ENCODE measurements at regions not wholly inside any gene's neighbourhood (a gene's known extent, or its start where the extent isn't known, plus 50 kb on each side); places are given as distances from the start of the nearest gene placed in this dataset.

DNA sequence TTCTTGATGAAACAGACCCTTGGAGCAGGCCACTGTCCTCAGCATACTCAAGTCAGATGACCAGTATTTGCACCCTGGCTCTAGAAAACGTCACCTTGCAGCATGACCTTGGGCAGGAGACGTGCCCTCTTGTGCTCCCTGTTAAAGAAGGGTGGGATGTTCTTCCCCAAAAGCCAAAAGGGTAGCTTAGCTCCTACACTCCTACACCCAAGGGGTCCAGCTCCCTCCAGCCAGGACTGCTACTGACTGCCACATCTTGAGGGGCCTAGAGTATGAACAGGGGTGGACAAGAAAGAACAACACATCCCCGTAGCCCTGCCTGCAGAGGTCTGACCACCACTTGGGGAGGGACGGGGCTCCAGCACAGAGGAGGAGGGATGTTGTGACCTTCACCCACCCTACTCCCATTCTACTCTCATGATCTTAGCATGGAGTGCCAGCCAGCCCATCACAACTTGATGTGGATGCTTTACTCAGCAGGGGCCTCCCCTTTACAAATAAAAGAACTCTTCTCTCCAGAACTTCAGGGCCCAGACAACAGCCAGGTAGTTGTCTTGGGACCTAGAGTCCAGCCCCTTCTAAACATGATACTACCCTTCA, 165.3 kb upstream of the ZMIZ1 start:
- DNase-seq = no peak

DNA sequence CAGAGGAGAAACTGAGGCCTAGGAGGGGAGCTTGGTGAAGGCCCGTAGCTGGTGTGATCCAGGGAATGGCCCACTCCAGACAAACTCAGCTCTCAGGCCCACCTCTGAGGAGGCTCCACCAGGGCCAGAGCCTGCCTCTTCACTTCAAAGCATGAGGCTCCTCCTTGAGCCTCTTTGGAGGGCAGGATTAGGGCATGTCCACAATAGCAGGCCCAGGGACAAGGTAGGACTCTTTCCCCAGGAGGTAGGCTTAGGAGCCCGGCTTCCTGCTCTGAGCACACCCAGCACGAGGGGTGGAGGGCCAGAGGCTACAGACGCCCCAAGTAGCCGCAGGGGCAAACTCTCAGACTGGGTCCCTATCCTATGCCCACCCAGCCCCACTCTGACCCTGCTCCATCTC, 164.6 kb upstream of the ZMIZ1 start:
- no peak for DNase-seq

DNA sequence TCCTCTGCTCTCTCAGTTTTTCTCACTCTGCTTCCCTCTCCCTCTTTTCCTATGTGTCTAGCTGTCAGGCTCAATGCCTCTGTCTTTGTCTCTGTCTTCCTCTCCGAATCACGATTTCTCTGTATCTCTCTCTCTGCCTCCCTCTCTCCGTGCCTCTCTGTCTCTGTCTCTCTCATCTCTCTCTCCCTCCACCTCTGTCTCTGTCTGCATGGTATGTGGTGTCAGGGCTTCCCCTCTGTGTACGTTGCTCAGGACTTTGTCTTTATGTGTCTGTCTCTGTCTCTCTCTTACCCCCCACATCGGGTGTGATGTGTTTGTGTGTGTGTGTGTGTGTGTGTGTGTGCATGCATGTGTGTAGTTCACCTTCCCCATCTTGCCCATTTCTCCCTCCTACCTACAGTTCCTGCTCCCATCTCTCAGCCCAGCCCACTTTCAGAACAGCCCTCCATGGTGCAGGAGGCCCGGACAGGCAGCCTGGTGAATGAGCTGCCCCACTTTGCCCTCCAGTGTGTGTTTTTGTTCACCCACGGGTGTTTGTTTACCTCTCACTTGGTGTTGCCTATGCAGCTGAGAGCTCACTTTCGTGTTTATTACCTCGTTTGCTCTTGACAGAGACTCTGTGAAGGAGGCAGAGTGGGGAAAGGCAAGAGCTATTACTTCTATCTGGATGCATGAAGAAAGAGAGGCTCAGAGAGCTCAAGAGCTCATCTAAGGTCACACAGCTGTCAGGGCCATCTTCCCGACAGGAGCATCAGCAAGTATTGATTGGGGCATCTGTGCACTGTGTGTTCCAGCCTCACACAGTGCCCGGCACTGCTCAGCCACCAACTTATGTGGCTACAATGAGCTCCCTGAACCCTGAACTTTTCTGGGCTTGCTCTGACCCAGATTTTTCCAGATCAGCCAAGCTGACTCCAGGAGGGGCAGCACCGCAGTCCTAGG, 163.5 kb upstream of the ZMIZ1 start:
- no peak for DNase-seq

DNA sequence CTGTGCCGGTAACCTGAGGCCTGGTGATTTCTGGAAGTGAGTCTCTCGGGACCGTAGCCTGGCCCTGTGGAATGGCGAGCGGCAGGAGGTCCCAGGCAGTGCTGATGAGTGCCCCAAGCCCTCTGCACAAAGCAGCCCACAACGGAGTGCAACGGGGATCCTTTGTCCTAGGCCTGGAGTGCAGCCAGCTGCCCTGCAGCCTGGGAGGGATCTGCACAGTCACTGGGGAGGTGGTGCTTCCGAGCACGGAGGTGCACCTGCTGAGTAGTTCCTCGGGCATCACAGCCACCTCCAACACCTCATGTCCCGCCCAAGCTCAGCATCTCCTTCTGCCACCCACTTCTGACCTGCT, 162.8 kb upstream of the ZMIZ1 start:
- DNase-seq = no peak

DNA sequence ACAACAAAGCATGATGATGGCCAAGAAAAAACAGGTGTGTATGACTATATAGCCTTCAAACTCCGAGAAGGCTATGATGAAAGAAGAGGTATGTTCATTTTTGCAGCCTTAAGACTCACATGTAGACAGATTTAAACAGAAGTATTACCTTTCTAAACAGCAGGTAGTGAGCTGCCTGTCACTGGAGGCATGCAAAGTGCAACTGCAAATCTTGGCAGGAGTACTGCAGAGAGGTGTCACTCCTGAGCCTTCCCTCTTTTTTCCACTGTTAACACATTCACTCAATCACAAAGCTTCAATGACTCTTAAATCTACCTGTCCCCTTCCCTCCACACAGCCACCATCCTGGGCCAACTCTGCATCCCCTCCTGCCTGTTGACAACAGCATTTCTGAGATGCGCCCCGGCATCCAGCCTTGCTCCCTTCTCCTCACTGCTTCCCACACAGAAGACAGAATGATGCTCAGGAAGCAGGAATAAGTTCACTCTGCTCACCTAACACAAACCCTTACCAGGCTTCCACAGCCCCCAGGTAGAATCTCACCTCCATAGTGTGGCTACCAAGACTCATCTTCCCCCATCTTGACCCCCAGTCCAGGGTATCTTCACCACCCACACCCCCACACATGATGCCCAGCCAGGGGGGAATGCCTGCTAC, 161.9 kb upstream of the ZMIZ1 start:
- DNase-seq = no peak

DNA sequence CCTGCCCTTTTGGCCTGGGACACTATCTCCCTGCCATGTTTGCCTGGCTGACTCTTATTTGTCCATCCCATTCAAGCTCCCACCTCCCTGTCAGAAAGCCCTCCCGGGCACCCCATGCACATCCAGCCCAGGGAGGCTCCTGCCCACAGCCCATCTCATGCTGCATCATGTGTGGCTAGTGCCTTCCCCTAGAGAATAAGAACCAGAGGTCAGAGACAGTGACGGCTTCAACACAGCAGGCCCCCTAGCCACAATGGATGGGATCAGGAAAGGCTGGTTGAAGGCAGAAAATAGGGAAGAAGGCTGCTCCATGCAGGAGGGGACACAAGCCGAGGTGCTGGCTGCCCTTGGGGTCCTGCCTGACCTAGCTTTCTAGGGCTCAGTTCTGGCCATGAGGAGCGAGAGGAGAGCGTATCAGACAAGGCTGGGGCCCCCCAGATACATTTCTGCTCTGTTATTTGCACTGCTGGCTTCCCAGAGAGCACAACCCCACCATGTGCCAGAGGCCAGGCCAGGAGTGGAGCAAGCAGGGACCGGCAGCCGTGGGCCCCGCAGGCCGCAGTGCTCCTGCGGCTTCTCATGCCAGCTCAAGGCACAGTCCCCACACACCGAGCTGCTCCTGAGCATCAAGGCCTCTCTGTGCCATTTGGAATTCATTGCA, 161.1 kb upstream of the ZMIZ1 start:
- no peak for DNase-seq

DNA sequence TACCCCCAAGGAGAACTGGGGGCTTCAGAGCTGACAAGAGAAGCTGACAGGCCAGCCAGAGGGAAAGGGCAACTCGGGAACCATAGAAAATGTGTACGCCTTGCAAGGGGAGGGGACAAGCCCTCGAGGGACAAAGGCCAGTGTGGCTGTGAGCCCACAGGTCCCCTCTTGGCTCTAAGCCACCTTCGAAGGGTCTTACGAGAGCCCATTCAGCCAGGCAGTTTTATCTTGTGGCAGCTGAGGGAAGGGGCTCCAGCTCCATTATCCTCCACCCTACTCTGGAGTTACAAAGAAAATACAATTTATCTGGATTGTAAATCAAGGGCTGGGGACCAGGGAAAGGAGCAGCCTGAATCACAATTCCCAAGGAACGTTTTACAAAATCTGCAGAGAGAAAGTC, 159.5 kb upstream of the ZMIZ1 start:
- DNase-seq = no peak

DNA sequence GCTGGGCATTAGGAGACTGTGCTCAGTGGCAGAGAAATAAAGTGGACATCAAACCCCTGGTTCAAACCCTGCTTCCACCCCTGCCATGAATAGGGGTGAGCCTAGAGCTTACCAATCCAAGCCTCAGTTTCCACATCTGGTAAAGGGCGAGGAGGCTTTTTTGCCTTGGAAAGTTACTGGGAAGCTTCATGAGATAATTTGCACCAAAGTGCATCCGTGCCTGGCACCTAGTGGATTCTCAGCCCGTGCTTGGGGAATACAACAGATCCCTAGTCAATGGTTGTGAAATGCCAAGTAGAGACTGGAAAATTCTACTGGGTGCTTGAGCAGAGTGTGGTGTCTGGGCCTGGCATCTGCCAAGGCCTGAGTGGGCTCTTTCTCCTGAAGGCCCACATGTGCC, 158.7 kb upstream of the ZMIZ1 start:
- DNase-seq = no peak

DNA sequence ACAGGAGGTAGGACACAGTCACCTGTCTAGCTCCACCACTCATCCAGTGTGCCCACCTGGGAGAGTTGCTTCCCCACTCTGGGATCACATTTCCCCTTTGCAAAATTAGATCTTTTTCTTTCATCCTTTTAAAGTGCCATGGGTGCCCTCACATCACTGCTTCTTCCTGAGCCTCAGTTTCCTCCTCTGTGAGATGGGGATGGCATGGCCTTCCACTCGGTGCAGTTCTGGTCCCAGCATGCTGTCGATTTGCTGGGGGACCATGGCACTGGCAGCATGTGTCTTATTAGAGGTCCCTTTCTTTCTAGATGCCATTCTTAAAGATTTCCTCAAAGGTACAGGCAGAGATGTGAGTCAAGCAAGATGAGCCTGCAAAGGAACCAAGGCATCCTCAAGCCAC, 158.3 kb upstream of the ZMIZ1 start:
- no peak for DNase-seq

DNA sequence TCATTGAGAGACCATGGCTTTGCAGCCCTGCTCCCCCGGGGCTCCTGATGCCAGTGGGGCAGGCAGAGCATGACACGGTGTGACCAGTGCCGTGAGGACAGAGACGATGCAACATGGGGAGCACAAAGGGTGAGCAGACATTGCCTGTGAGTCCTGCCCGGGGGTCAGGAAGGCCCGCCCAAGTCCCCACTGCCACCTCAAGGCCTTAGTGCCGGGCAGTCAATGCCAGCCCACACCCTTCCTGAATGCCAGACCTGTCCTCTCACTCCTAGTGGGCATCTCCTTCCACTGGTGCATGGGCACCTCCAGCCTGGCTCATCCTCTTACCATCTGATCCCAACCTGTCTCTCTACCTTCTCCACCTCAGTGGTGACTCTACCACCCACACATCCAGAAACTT, 157.9 kb upstream of the ZMIZ1 start:
- DNase-seq = no peak

DNA sequence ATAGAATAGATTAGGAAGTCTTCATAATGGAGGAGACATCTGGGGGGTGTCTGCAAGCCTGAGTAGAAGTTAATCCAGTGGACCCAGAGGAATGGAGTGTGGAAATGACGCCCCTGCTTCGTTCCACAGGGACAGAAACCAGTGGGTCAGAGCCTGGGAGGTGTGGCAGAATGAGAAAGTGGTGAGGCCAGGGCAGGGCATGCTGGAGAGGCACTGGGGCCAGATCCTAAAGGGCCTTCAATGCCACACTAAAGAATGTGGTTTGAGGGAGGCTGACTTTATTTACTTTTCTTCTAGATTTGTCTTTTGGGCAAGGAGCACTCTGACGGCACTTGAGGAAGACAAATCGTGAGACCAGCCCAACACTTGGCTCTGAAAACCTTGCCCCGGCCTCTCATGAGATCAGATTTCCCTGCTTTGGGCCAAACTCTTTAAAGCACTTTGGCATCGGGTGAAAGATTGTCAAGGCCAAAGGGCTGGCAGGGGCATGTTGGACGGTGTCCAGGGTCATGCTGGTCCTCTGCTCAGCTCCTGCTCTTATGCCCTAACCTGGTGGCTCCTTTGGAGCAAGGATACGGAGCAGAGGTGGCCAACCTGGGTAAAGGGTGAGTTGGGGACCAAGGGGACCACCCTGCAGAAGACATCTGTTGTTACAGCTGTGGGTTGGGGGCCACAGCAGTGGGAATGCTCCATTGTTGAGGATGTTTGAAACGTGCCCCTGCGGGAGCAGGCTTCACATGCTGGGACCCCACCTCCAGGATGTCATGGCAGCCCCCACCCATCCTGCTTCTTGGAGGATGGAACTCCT, 157.0 kb upstream of the ZMIZ1 start:
- no peak for DNase-seq

DNA sequence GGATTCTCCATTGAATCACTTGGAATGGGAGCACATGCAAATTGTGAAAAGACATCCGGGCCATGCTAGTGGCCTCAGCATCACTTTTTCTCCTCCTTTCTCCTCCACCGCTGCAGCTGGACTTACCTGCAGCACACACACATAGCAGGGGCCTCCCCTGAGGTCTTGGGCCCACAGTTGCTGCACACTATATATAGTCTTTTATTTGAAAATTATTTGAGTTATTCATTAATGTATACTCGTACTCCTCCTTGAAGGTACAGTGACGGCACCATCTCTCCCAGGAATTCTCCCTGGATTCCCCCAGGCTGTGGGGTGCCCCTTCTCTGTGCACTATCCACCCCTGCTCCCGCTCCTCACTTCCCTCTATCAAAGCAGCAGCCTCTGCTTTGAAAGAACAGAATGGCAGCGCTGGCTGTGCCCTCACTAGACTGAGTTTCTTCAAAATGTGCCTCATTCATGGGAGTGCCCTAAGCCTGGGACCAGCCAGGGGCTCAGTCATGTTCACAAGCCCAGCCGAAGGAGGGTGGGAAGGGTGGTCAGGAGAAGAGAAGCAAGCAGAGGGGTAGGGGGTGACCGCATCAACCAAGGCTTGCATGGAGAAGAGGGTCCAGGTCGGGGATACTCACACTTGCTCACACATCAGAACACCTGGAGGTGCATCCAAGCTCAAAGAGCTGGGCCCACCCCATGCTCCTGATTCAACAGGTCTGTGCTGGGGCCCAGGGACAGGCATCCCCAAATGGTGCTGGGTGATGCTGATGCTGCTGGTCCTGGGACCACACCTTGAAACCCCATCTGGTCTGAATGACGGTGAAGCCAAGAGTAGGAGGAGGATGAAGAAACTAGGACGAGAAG, 156.2 kb upstream of the ZMIZ1 start:
- no peak for DNase-seq

DNA sequence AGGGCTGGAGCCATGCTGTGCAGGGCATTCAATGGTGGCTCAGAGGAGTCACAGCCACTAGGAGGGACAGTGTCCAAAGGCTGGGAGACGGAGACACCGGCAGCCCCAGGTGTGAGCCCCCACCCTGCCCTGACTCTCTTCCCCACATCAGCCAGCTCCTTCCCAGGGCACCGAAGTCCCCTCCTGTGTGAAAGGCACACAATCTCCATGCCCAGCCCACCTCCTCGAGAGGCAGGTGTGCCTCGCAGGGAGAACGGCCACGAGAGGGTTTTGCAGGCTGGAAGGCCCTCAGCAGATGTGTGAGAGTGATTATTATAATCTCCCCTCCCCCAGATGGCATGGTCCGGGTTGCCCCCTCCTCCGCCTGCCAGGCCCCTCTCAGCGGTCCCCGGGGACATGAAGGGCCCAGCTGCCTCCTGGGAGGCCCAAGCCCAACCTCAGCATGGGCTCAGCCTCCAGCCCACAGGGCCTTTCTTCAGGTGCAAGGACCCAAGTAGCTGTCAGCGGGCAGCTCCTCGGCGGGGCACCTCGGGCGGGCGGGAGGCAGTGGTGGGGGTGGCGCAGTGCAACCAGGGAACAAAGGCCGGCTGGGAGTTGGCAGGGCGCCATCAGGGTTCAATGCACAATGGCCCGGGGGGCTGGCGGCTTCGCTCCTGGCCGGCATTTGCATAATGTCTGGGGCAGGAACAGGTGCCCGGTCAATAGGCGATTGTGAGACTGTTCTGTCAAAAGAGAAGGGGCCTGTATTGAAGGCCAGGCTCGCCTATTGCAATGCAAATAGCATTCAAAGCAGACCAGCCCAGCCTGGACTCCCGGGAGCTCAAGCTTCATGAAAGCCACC, 155.3 kb upstream of the ZMIZ1 start:
- no peak for DNase-seq

DNA sequence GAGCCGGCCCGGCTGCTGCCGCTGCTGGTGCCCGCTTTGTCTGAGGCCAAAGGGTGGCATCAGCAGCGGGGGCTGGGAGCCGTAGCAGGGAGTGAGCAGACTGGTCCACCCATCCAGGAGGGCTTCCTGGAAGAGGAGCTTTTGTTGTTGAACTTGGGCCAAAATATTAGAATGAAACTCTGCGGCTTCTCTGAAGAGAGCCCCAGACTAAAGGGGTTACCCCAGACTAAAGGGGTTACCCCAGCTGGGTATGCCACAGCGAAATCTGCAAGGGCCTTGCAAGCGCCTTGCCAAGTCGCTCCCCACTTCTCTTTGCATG, 154.7 kb upstream of the ZMIZ1 start:
- DNase-seq = no peak

DNA sequence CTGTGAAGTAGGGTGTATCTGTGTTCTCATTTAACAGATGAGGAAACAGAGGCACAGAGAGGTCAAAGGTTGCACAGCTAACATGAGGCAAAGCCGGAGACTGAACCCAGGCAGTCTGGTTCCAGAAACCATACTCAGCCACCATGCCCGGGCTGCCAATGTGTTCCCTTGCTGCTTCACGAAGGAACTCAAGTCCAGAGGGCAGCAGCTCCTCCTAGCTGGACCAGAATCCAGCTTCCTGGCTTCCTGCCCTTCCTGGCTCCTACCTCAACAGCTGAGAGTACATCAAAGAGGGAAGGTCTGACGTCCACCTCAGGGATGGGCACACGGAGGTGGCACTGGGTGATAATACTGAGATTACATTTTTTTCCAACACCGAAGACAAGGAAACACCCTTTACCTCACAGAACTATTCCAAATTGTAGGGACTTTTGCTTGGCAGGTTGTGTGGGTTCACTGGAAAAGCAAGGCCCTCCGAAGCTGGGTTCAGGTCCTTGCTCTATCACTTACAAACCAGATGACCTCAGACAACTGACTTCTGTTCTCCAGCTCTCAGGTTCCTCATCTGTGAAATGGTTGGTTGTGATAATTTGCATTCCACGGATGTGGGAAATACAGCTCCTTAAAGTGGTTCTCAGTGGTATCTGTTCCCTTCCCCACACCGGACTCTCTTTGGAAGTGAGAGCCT, 154.1 kb upstream of the ZMIZ1 start:
- DNase-seq = no peak

DNA sequence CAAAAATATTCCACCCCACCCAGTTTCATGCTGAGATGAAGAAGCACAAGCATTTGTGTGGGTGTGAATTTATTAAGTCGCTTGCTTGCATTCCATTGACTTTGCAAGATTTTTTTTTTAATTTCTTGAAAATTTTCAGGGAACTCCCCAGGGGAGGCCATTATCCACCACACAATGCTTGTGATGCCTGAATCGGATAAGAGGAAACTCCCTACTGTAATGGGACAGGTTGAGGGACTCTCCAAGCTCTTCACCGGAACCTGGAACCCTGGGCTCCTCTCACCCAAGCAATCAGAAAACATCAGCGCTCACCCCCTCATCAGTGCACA, 153.6 kb upstream of the ZMIZ1 start:
- no peak for DNase-seq

DNA sequence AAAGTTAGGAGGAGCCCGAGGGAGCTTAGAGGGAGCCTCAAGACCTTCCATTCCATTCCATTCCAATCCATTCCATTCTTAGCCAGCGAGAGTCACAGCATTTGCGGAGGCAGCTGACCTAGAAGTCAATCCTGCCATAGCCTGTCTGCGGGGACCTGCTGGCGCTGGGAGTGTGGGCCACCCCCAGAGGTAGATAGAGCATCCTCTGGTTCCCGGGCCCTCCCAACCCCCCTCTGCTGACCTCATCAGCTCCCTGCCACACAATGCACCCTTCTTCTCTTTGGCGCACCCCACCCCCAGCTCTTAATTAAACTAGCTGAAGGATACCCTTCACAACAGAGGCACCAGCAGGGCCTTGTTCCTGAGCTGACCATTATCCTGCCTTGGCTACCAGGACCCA, 152.5 kb upstream of the ZMIZ1 start:
- DNase-seq = no peak

DNA sequence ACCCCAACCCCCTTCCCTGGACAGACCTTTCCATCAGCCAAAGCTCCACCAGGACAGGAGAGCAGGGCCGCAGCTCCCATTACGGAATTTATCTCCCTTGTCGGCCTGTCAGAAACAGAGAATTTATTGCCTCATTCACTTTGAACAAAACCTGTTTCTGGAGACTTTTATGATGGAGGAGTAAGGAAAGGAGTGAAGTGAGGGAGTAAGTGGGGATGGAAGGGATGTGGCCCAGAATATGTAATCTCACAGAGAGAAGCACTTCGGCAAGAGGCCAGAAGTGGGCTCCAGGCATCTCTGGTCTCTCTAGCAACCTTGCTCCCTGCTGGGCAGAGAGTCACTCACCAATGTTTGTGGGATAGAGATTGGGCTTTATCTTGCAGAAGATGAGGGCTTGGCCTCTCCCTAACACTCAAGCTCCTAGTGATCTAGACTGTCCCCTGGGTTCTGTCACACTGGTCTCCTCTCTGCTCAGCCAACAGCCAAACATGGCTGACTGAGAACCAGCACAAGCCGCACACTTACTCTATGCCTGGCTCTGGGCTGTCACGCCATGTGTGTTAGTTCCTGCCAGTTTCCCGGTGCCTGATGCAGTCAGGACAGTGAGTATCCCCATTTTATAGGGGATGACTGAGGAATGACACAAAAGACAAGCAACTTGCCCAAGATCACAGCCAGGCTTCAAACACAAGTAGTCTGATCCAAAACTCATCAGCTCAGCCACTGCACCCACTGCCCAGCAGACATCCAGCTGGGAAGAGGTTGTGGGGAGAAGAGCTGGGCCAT, 149.4 kb upstream of the ZMIZ1 start:
- no peak for DNase-seq

DNA sequence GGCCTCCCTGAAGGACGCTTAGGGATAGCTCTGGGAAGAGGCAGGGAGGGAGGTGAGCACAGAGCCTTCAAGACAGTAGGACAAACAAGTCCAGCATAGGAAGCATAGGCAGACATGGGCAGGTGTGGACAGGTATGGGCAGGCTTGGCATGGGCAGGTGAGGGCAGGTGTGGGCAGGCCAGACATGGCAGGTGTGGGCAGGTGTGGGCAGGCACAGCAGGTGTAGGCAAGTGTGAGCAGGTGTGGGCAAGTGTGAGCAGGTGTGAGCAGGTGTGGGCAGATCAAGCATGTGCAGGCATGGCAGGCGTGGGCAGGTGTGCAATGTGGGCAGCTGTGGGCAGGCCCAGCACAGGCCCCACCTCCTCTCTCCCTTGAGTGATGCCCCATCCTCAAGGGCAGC, 148.8 kb upstream of the ZMIZ1 start:
- no peak for DNase-seq

DNA sequence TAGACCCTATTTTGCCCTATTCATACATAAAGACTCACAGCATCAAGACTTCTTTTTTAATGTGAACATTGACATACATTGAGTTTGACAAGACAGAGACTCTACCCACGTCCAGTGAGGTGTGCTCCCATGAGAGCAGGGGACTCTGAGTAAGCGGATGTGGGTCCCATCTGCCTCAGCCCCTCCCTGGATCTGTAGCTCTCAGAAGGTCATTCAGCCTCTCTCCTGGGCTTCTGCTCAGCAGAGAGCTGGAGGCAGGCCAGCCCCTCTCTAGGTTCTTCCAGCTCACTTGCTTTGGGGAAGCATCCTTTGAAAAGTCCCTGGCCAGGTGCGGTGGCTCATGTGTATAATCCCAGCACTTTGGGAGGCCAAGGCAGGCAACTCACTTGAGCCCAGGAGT, 146.9 kb upstream of the ZMIZ1 start:
- DNase-seq = no peak

Measured in activated naive CD4-positive, alpha-beta T cell treated with anti-CD3 and anti-CD28 coated beads, Interleukin-2, amount 50 U/mL, for 16 hours (primary cell).